GM23248 (cell line): ENCODE measurements at regions not wholly inside any gene's neighbourhood (a gene's known extent, or its start where the extent isn't known, plus 50 kb on each side); places are given as distances from the start of the nearest gene placed in this dataset.
"Not testable (repeated sequence)": the region's sequence is repeated elsewhere in the genome, so short reads cannot be mapped to it uniquely, and the experiment has no call there.

ENCODE experiments used
- DNase-seq: peaks from one replicate; pipeline ENCODE4 v3.0.0-alpha.2; 2015
- H2AFZ ChIP-seq: fragments of 200-600 bp; sonication (generic); 2 replicates; pipeline ENCODE4 v1.6.1; 2016; ENCODE audit warnings: antibody characterized with exemption
- H3F3A ChIP-seq: fragments of 200-600 bp; sonication (generic); 2 replicates; pipeline ENCODE4 v1.6.1; 2016; ENCODE audit warnings: mild to moderate bottlenecking, antibody characterized with exemption, mixed run types; ENCODE audit not compliant: insufficient read depth
- H3K27ac ChIP-seq: fragments of 200-600 bp; sonication (generic); 2 replicates; pipeline ENCODE4 v1.5.1; 2016; ENCODE audit warnings: mild to moderate bottlenecking
- H3K27me3 ChIP-seq: fragments of 200-600 bp; sonication (generic); replicated peaks from 2 replicates; pipeline ENCODE4 v1.6.1; 2016; ENCODE audit warnings: mild to moderate bottlenecking; ENCODE audit not compliant: insufficient read depth
- H3K36me3 ChIP-seq: fragments of 200-600 bp; sonication (generic); 2 replicates; pipeline ENCODE4 v1.6.1; 2016; ENCODE audit warnings: low read depth, mild to moderate bottlenecking
- H3K4me1 ChIP-seq: fragments of 200-600 bp; sonication (generic); 2 replicates; pipeline ENCODE4 v1.6.1; 2016; ENCODE audit warnings: mild to moderate bottlenecking; ENCODE audit not compliant: insufficient read depth
- H3K4me2 ChIP-seq: fragments of 200-600 bp; sonication (generic); one replicate; pipeline ENCODE4 v1.6.1; 2016; ENCODE audit warnings: mild to moderate bottlenecking; ENCODE audit not compliant: unreplicated experiment
- H3K4me3 ChIP-seq: fragments of 200-600 bp; sonication (generic); 2 replicates; pipeline ENCODE4 v1.5.1; 2016; ENCODE audit warnings: mild to moderate bottlenecking
- H3K79me2 ChIP-seq: fragments of 200-600 bp; sonication (generic); 2 replicates; pipeline ENCODE4 v1.6.1; 2016; ENCODE audit warnings: mild to moderate bottlenecking; ENCODE audit not compliant: insufficient read depth
- H3K9ac ChIP-seq: fragments of 200-600 bp; sonication (generic); 2 replicates; pipeline ENCODE4 v1.6.1; 2016; ENCODE audit warnings: mild to moderate bottlenecking
- H3K9me2 ChIP-seq: fragments of 200-600 bp; sonication (generic); 2 replicates; pipeline ENCODE4 v1.6.1; 2016; ENCODE audit warnings: mixed run types, mild to moderate bottlenecking, moderate library complexity; ENCODE audit not compliant: insufficient read depth
- H3K9me3 ChIP-seq: fragments of 200-600 bp; sonication (generic); one replicate; pipeline ENCODE4 v1.6.1; 2017; ENCODE audit warnings: low read depth
- H4K20me1 ChIP-seq: fragments of 200-600 bp; sonication (generic); 2 replicates; pipeline ENCODE4 v1.6.0; 2016; ENCODE audit not compliant: insufficient read depth
- EZH2 ChIP-seq: fragments of 200-600 bp; sonication (generic); IDR thresholded peaks from 2 replicates; pipeline ENCODE4 v1.6.1; 2018; ENCODE audit warnings: antibody characterized with exemption, mild to moderate bottlenecking; ENCODE audit not compliant: insufficient read depth, poor library complexity, severe bottlenecking
- EZH2phosphoT487 ChIP-seq: fragments of 200-600 bp; sonication (generic); IDR thresholded peaks from 2 replicates; pipeline ENCODE4 v1.6.1; 2018; ENCODE audit warnings: antibody characterized with exemption, moderate library complexity, mild to moderate bottlenecking, low read depth; ENCODE audit not compliant: insufficient read depth
- WGBS, 2 experiments: methylation state at CpG; one replicate each; pipeline ENCODE4 v1.1.6; 2015 to 2017; ENCODE audit warnings: low lambda C conversion rate in 2 of 2, low coverage in 1 of 2; ENCODE audit errors: missing lambda C conversion rate in 2 of 2; 5-methylcytosine and 5-hydroxymethylcytosine counted together
- in situ Hi-C: fragments of 300-500 bp; cut with MboI; formaldehyde crosslinking; loops from 2 replicates; pipeline ENCODE4 v1.15.0; 2020

DNA sequence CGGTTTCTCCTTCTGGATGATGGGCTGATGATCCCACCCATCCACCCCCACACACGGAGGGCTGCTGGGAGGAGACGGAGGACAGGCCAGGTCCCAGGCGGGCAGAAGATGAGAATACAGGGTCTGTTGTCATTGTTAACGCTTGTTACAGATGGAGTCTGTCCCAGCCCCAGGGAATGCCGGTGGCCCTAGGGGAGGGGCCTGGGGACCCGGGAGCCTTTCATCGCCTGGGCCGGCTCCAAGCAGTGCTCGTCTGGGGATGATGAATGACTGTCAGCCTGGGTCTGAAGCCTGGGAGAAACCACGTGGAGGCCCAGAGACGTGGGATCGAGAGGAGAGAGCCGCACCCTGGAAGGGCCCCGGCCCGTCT lies 69.2 kb downstream of the UNCX start:
- no peaks in the 10 kb centered on the region for H3F3A ChIP-seq
- no peaks in the 10 kb centered on the region for H4K20me1 ChIP-seq
- no peak overlapping the region for H3K4me3 ChIP-seq
- no peaks in the 10 kb centered on the region for H3K9me2 ChIP-seq
- no peak for DNase-seq
- no peak overlapping the region for H3K27ac ChIP-seq
- WGBS, 2 experiments: 48 to 52% methylated on average over 15 to 16 of the region's 16 CpGs
- H3K4me2 ChIP-seq: no peak overlapping the region
- H3K4me1 ChIP-seq: no peaks in the 10 kb centered on the region
- H3K36me3 ChIP-seq: no peaks in the 10 kb centered on the region
- no peaks in the 10 kb centered on the region for H3K9me3 ChIP-seq
- H3K9ac ChIP-seq: no peak overlapping the region
- peaks cover 14% of the 10 kb centered on the region for H3K27me3 ChIP-seq
- H2AFZ ChIP-seq: no peak overlapping the region
- H3K79me2 ChIP-seq: no peaks in the 10 kb centered on the region
- in situ Hi-C loops: no loop called here
- no peak for TF ChIP-seq EZH2phosphoT487
- TF ChIP-seq EZH2: no peak

DNA sequence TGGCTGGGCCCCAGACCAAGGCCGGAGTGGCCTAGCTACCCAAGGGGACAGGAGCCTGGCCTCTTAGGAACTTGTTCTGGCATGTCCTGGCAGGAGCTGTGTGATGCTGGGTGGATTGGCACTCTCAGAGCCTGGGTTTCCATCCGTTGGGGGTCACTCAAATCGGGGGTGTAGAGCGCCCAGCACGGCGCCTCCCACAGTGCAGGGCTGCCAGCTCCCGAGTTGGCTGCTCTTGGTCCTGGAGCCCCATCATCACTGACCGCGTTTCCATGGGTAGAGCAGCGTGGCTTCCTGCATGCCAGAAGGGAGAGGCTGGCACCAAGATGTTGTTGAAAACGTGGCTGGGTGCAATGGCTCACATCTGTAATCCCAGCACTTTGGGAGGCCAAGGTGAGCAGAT lies 70.3 kb downstream of the UNCX start:
- H3F3A ChIP-seq: no peaks in the 10 kb centered on the region
- no peaks in the 10 kb centered on the region for H3K9me2 ChIP-seq
- no peak overlapping the region for H3K4me2 ChIP-seq
- no peak for DNase-seq
- H3K36me3 ChIP-seq: no peaks in the 10 kb centered on the region
- no peaks in the 10 kb centered on the region for H3K79me2 ChIP-seq
- WGBS, 2 experiments: 68 to 76% methylated on average over 10 to 11 of the region's 11 CpGs
- no peak overlapping the region for H3K27ac ChIP-seq
- H3K4me3 ChIP-seq: no peak overlapping the region
- no peaks in the 10 kb centered on the region for H4K20me1 ChIP-seq
- H3K9me3 ChIP-seq: no peaks in the 10 kb centered on the region
- peaks cover 8% of the 10 kb centered on the region for H3K27me3 ChIP-seq
- no peak overlapping the region for H3K9ac ChIP-seq
- H2AFZ ChIP-seq: no peak overlapping the region
- in situ Hi-C loops: no loop called here
- H3K4me1 ChIP-seq: no peaks in the 10 kb centered on the region
- TF ChIP-seq EZH2phosphoT487: no peak
- no peak for TF ChIP-seq EZH2

GRCh38 chr7:1304011-1304410 lies 71.3 kb downstream of the UNCX start:
- H3K4me1 ChIP-seq, H3K36me3 ChIP-seq, H4K20me1 ChIP-seq, H3F3A ChIP-seq, H2AFZ ChIP-seq, H3K27me3 ChIP-seq, DNase-seq, H3K9ac ChIP-seq, H3K9me2 ChIP-seq, H3K79me2 ChIP-seq, H3K27ac ChIP-seq, H3K9me3 ChIP-seq, H3K4me3 ChIP-seq, H3K4me2 ChIP-seq, in situ Hi-C loops: not testable (repeated sequence)
- 53 to 54% methylated on average over 15 of the region's 15 CpGs for WGBS, 2 experiments

DNA sequence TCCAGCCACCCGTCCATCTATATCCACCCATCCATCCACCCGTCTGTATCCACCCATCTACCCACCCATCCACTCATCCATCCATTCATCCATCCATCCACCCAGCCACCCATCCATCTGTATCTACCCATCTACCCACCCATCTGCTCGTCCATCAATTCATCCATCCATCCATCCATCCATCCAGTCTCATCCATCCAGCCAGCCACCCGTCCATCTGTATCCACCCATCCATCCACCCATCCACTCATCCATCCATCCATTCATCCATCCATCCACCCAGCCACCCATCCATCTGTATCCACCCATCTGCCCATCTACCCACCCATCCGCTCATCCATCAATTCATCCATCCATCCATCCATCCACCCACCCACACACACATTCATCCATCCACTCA lies 73.2 kb downstream of the UNCX start:
- in situ Hi-C loops: no loop called here
- TF ChIP-seq EZH2phosphoT487 (no peak), EZH2 (no peak)
- H3K4me1 ChIP-seq: no peaks in the 10 kb centered on the region

GRCh38 chr7:1307828-1308227 lies 75.2 kb downstream of the UNCX start:
- 64 to 75% methylated on average over 14 of the region's 14 CpGs for WGBS, 2 experiments
- Histone ChIP-seq H3K79me2 (no peaks in the 10 kb centered on the region), H3K9ac (no peak overlapping the region), H3K27me3 (no peaks in the 10 kb centered on the region; the same call in 1 of the 2 replicates), H4K20me1 (no peaks in the 10 kb centered on the region), H3F3A (no peaks in the 10 kb centered on the region), H3K27ac (no peak overlapping the region), H3K4me1 (no peaks in the 10 kb centered on the region), H3K9me3 (no peaks in the 10 kb centered on the region), H3K4me2 (no peak overlapping the region), H2AFZ (no peak overlapping the region), H3K36me3 (no peaks in the 10 kb centered on the region), H3K4me3 (no peak overlapping the region), H3K9me2 (no peaks in the 10 kb centered on the region)
- in situ Hi-C loops: no loop called here
- no peak for DNase-seq
- no peak for TF ChIP-seq EZH2phosphoT487
- TF ChIP-seq EZH2: no peak

More for the DNA sequence above, 73.2 kb downstream of the UNCX start:
- Histone ChIP-seq H3K9me2 (no peaks in the 10 kb centered on the region), H3K9me3 (no peaks in the 10 kb centered on the region), H3K36me3 (no peaks in the 10 kb centered on the region), H2AFZ (no peak overlapping the region), H3F3A (no peaks in the 10 kb centered on the region), H3K4me3 (no peak overlapping the region), H4K20me1 (no peaks in the 10 kb centered on the region), H3K9ac (no peak overlapping the region), H3K27ac (no peak overlapping the region), H3K4me2 (no peak overlapping the region), H3K27me3 (no peaks in the 10 kb centered on the region; the same call in 1 of the 2 replicates), H3K79me2 (no peaks in the 10 kb centered on the region)
- no peak for DNase-seq
- 22% methylated on average over 3 to 5 of the region's 5 CpGs for WGBS, 2 experiments
